ENCODE measurements at regions not wholly inside any gene's neighbourhood (a gene's known extent, or its start where the extent isn't known, plus 50 kb on each side); places are given as distances from the start of the nearest gene placed in this dataset.

GRCh38 chr2:65922794-65923193, 490.4 kb upstream of the SPRED2 start:
- ChIA-PET CTCF (no interaction called here), POLR2A (no interaction called here)
- DNase-seq (ENCODE audit: low read depth, low spot score), result no peak
- no TSS peak for BruUV-seq (replicated peaks)
- in situ Hi-C loops (cut with HindIII; ENCODE audit: low pct_unique_long_range_greater_than_20kb, low sequenced_read_pairs) (no loop called here), intact Hi-C loops (cut with micrococcal nuclease; ENCODE audit: unreplicated experiment) (no loop called here)
- no peak for ATAC-seq
- Histone ChIP-seq H3K9me3 (ENCODE audit: control insufficient read depth, insufficient read depth, low read depth, low read length) (no peaks in the 10 kb centered on the region), H3K4me1 (ENCODE audit: control insufficient read depth, insufficient read depth, low read length) (no peaks in the 10 kb centered on the region), H3K36me3 (ENCODE audit: control insufficient read depth, insufficient read depth, low read length) (no peaks in the 10 kb centered on the region), H3K27me3 (ENCODE audit: control insufficient read depth, insufficient read depth, low read length) (no peaks in the 10 kb centered on the region; the same call in 1 of the 2 replicates), H3K4me3 (ENCODE audit: low read depth in 2 of 2, low read length in 2 of 2) (no peak overlapping the region), H3K27ac (ENCODE audit: low read length) (no peak overlapping the region)
- TF ChIP-seq SIN3A (IDR thresholded peaks at IDR 0.05; ENCODE audit: borderline replicate concordance, insufficient read depth, low read depth, low read length), result no peak
- no peak for TF ChIP-seq CTCF (IDR thresholded peaks at IDR 0.05)
- no peak for TF ChIP-seq POLR2AphosphoS5 (IDR thresholded peaks at IDR 0.05; ENCODE audit: low read depth, low read length)
- no peak for TF ChIP-seq REST (IDR thresholded peaks at IDR 0.05; ENCODE audit: insufficient read depth in 1 of 2, low read depth in 2 of 2, low read length in 1 of 2)
- TF ChIP-seq TCF7L2 (IDR thresholded peaks at IDR 0.05; ENCODE audit: low read depth, low read length), result no peak

- Histone ChIP-seq H3K27me3 (ENCODE audit: control insufficient read depth, insufficient read depth, low read length) (no peaks in the 10 kb centered on the region; the same call in 1 of the 2 replicates), H3K4me1 (ENCODE audit: control insufficient read depth, insufficient read depth, low read length) (no peaks in the 10 kb centered on the region), H3K36me3 (ENCODE audit: control insufficient read depth, insufficient read depth, low read length) (no peaks in the 10 kb centered on the region), H3K9me3 (ENCODE audit: control insufficient read depth, insufficient read depth, low read depth, low read length) (no peaks in the 10 kb centered on the region), H3K4me3 (ENCODE audit: low read depth in 2 of 2, low read length in 2 of 2) (no peak overlapping the region), H3K27ac (ENCODE audit: low read length) (no peak overlapping the region)
- ATAC-seq, result no peak
- intact Hi-C loops (cut with micrococcal nuclease; ENCODE audit: unreplicated experiment), result no loop called here
- DNase-seq (ENCODE audit: low read depth, low spot score), result no peak
- ChIA-PET POLR2A (no interaction called here), CTCF (no interaction called here)
- in situ Hi-C loops (cut with HindIII; ENCODE audit: low pct_unique_long_range_greater_than_20kb, low sequenced_read_pairs), result no loop called here
- no TSS peak for BruUV-seq (replicated peaks)
- TF ChIP-seq CTCF (IDR thresholded peaks at IDR 0.05) (no peak), TCF7L2 (IDR thresholded peaks at IDR 0.05; ENCODE audit: low read depth, low read length) (no peak), REST (IDR thresholded peaks at IDR 0.05; ENCODE audit: insufficient read depth in 1 of 2, low read depth in 2 of 2, low read length in 1 of 2) (no peak), SIN3A (IDR thresholded peaks at IDR 0.05; ENCODE audit: borderline replicate concordance, insufficient read depth, low read depth, low read length) (no peak), POLR2AphosphoS5 (IDR thresholded peaks at IDR 0.05; ENCODE audit: low read depth, low read length) (no peak)
Measured at GRCh38 chr2:65922030-65922429, 489.6 kb upstream of the SPRED2 start.

All from Panc1 (cell line).